Forelimb muscle (tissue), 1 donor: ENCODE measurements at regions not wholly inside any gene's neighbourhood (a gene's known extent, or its start where the extent isn't known, plus 50 kb on each side); places are given as distances from the start of the nearest gene placed in this dataset.
A peak's percentile ranks its signal among the peaks of the same experiment; 100 is the strongest.

Source experiments
- DNase-seq: peaks from one replicate; pipeline ENCODE4 v3.0.0-alpha.2; 2013; ENCODE audit warnings: low read depth

- no peak for DNase-seq
These were observed 405.6 kb downstream of the FAM47A start for GRCh38 chrX:33726281-33727160.

- DNase-seq, result peak; percentile 26
These were observed 406.4 kb downstream of the FAM47A start for GRCh38 chrX:33725535-33726210.

- DNase-seq, result no peak
These were observed 410.2 kb downstream of the FAM47A start for GRCh38 chrX:33721927-33722326.

- no peak for DNase-seq
These were observed 446.0 kb downstream of the FAM47A start for GRCh38 chrX:33686105-33686504.
